GM12878 (cell line): ENCODE measurements at regions not wholly inside any gene's neighbourhood (a gene's known extent, or its start where the extent isn't known, plus 50 kb on each side); places are given as distances from the start of the nearest gene placed in this dataset.

ENCODE experiments used
- FOS ChIP-seq: IDR thresholded peaks from 3 replicates; pipeline ENCODE4 v1.6.1; 2011; ENCODE audit warnings: borderline replicate concordance; ENCODE audit not compliant: insufficient read length; ENCODE audit errors: extremely low read depth
- HCFC1 ChIP-seq: fragments of 150-350 bp; IDR thresholded peaks from 2 replicates; pipeline ENCODE4 v1.6.1; 2014; ENCODE audit warnings: low read length
- TARDBP ChIP-seq: IDR thresholded peaks from 2 replicates; pipeline ENCODE4 v1.6.1; 2016; ENCODE audit warnings: borderline replicate concordance

- TF ChIP-seq FOS (no peak), TARDBP (no peak), HCFC1 (no peak)
These were observed 571.9 kb downstream of the SPOCK3 start for GRCh38 chr4:166662266-166662843.
